HG02938 (cell line): ENCODE measurements at regions not wholly inside any gene's neighbourhood (a gene's known extent, or its start where the extent isn't known, plus 50 kb on each side); places are given as distances from the start of the nearest gene placed in this dataset.
"Not testable (repeated sequence)": the region's sequence is repeated elsewhere in the genome, so short reads cannot be mapped to it uniquely, and the experiment has no call there.

Experiments
- ATAC-seq: cut with Tn5 transposase; IDR thresholded peaks from one replicate; pipeline ENCODE4 v1.9.1; 2021; ENCODE audit warnings: mild to moderate bottlenecking, moderate library complexity; ENCODE audit not compliant: unreplicated experiment

- ATAC-seq: no peak
These were observed 384.1 kb upstream of the STEAP1 start for GRCh38 chr7:89770161-89770560.

DNA sequence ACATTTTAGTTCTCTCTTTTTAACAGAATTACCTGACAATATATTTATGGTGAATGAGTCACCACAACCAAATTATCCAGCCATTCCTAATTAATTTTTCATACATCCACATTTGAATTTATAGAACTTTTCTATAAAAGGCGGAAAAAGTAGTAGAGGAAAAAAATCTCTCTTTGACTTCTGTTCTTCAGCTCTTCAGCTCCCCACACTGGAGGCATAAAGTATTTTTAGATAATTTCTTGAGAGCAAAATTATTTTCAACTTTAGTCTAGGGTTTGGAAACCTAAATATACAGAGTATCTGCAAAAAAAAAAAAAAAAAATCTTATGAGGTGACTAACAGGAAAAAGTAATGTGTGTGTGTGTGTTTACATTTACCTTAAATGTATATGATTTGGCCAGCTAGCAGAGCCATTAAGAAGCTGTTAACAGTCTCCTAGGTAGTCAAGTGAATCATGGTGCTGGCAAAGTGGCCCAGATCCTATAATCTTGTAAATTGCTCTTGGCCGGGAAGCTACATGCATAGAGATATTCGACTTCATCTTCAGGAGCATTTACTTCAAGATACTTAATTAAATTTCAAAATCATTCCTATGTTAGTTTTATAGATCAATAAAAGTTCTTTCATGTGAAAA, 383.1 kb upstream of the STEAP1 start:
- ATAC-seq: no peak

DNA sequence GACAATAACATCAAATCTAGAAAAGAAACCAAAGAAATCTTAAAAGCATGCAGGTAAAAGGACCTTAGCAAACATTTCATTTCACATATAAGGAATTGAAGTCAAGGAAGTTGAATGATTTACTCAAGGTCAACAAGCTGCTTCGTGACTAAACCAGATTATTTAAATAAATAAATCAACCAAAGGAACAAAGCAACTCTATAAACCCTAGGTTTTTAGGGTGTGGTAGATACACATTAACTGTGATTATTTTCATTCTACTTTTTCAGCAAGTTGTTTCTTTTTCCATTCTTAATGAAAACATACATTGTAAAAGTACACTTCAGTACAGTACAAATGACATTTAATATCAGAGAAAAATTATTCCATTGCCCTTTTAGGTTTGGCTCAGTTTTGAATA, 382.0 kb upstream of the STEAP1 start:
- no peak for ATAC-seq

DNA sequence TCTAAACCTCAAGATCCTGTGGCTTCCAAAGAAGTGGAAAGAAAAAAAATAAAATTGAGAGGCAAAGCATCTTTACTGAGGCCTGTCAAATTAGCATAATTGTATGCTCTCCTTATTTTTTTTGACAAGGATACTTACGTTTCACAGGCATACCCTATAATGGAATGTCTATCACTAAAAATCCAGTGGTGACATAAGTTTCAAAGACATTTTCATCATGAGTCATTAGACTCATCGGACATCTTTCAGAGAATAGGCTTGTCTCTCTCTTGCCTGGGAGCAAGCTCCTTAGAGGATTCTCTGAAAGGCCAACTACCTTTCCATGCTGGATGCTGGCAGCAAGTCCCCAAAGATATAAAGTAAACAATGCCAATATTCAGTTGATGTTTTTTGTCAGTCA, 380.7 kb upstream of the STEAP1 start:
- ATAC-seq: no peak

- ATAC-seq: no peak
These were observed 378.8 kb upstream of the STEAP1 start for GRCh38 chr7:89775459-89775858.

DNA sequence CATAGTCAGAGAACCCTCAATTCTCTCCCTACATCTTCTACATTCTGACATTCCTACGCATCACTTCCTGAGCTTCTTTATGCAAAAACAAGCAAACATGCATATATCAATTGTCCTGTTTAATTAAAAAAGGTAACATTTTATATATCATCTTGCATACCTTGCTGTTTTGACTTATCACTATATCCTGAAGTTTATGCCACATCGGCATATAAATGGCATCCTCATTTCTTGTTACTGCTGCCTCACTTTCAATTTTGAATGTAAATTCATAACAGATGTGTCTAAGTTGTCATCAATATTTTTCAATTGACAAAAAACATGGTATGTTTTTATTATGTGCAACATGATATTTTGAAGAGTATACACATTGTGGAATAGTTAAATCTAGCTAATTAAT, 377.3 kb upstream of the STEAP1 start:
- no peak for ATAC-seq

- ATAC-seq: no peak
These were observed 376.8 kb upstream of the STEAP1 start for GRCh38 chr7:89777499-89777898.

DNA sequence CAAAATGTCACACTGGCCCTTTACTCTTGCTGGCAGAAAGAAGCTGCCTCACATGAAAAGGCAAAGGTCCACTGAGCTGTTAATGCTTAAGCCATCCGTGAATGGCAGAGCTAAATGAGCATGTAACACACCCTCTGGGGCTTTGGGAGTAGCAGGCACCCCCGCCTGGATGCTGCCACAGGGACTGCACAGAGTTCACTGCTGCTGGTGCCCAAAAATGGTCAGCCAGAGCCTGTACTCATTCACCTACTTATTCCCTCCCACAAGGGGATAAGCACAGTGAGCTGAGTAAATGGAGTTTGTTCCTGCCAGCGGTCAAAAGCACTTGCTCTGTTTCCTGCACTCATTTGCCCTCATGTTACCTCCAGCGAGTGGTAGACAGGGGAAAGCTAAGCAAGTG, 374.0 kb upstream of the STEAP1 start:
- no peak for ATAC-seq

GRCh38 chr7:89796481-89796880, 357.8 kb upstream of the STEAP1 start:
- ATAC-seq: no peak

GRCh38 chr7:89797965-89798598, 356.2 kb upstream of the STEAP1 start:
- ATAC-seq: no peak

DNA sequence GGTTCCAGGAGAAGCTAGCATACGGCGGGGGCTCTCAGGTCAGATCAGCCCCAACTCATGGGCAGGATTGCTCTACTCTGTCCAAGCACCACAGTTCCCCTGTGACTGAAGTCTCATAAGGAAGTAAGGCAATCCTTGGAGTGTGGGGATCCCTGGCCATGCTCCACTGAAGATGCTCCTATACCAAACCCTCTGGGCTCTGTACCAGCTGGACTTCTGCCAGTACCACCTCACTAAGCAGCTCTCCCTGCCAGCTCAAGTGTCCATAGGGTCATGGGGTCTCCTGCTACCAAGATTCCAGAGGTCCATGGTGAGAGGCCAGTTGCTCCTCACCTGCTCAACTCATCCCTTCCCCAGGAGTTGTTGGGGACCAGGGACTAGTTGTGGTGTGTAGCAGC, 355.7 kb upstream of the STEAP1 start:
- ATAC-seq: no peak

- ATAC-seq: no peak
These were observed 353.5 kb upstream of the STEAP1 start for GRCh38 chr7:89800761-89801160.

DNA sequence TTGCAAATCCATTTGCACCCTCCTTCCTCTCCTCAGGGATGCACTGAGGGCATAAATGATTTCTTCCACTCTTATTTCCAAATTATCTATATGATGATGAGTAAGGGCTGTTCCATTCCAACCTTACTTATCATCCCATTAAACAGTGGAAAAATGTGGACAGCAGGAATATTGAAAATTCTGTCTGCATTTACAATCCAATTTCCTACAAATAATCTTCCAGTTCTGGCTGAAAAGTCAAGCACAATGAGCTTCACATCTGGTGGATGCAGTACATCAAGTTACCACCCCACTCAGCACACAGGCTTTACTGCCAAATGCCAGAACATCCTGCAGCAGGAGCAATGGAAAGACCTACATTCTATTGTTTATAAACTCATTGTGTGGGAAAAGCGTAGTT, 345.0 kb upstream of the STEAP1 start:
- ATAC-seq: no peak

GRCh38 chr7:89813081-89813480, 341.2 kb upstream of the STEAP1 start:
- no peak for ATAC-seq

- ATAC-seq: no peak
These were observed 328.1 kb upstream of the STEAP1 start for GRCh38 chr7:89826121-89826520.

DNA sequence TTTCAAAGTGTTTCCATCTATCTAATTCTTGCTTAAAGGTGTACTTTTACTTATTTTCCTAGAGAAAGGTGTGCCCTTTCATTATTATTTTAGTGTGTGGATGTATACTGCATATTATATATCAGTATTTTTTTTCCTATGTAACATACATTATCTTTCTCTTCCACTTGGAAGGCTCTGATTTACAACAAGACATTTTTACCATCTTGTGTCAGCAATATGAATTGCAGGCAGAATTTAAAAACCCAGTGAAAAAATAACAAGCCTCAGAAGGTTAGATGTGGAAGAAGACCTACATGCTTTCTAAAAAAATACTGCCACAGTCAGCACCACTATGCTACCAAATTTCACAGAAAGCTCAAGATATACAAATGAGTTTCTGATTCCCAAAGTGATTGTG, 327.7 kb upstream of the STEAP1 start:
- ATAC-seq: no peak

DNA sequence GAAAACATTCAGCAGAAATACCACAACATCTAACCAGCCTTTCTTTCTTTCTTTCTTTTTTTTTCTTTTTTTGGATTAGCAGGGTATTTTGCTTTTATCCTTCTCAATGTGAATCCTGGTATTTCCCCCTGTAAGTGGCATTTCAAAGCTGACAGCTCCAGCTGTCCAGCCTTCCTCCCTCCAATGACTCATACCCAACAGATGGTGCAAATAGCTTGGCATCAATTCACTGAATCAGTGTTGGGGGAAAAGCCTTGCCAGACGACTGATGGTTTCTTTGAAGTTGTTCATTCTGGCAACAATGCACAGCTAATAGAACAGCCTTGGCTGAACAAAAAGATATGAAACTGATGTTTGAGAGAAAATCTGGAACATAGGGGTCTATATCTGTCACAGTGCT, 316.8 kb upstream of the STEAP1 start:
- no peak for ATAC-seq

GRCh38 chr7:89839329-89839728, 314.9 kb upstream of the STEAP1 start:
- ATAC-seq: no peak

DNA sequence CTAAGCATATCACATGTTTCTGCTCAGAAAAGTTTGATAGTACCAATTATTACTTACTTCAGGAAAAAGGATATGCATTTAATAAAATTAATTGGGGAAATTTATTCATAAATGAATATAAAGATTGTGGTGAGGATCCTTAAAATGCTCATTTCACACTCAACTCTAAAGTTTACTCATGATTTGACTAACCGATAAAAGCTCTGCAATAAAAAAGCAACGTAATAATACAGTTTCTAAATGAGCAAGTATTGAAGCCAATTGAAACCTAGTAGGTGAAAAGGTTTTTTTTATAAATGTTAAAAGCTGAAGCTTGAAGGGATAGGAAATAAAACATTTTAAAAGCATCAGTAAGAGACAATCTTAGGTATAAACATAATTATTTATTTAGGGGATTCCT, 308.3 kb upstream of the STEAP1 start:
- no peak for ATAC-seq

DNA sequence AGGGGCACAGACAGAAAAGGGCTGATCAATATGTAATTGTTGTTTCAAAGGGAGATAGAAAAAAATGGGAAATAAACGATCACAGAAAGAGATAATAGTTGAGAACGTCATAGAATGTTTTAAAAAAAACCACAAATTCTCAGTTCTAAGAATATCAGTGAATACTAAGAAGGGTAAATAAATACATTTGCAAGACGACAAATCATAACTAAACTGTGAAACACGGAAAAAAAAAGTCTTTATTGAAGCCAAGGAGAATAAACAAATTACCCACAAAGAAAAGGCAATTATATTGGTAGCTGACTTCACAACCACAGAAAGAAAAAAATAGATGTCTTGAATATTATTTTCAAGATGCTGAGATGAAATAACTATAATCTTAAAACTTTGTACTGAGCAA, 305.2 kb upstream of the STEAP1 start:
- no peak for ATAC-seq

- ATAC-seq: not testable (repeated sequence)
These were observed 297.2 kb upstream of the STEAP1 start for GRCh38 chr7:89857053-89857452.

GRCh38 chr7:89857767-89858166, 296.5 kb upstream of the STEAP1 start:
- ATAC-seq: no peak

GRCh38 chr7:89887489-89887888, 266.8 kb upstream of the STEAP1 start:
- ATAC-seq: no peak
